Vagina (tissue), 2 donors: ENCODE measurements at regions not wholly inside any gene's neighbourhood (a gene's known extent, or its start where the extent isn't known, plus 50 kb on each side); places are given as distances from the start of the nearest gene placed in this dataset.

ENCODE experiments used
- POLR2A ChIP-seq, 2 donors: fragments of 450-650 bp; IDR thresholded peaks; one replicate each; pipeline ENCODE4 v1.6.1; 2017; ENCODE audit warnings: antibody characterized with exemption in 2 of 2, mild to moderate bottlenecking in 2 of 2, moderate library complexity in 2 of 2
- TF ChIP-seq, protein P1 (sequence below), 3 experiments: fragments of 450-650 bp in 2 of 3; fragments of 200-600 bp in 1 of 3; sonication (generic) in 1 of 3; IDR thresholded peaks; one replicate each; pipeline ENCODE4 v1.5.1; 2017 to 2019; ENCODE audit warnings: antibody characterized with exemption in 3 of 3, mild to moderate bottlenecking in 2 of 3, moderate library complexity in 2 of 3

DNA sequence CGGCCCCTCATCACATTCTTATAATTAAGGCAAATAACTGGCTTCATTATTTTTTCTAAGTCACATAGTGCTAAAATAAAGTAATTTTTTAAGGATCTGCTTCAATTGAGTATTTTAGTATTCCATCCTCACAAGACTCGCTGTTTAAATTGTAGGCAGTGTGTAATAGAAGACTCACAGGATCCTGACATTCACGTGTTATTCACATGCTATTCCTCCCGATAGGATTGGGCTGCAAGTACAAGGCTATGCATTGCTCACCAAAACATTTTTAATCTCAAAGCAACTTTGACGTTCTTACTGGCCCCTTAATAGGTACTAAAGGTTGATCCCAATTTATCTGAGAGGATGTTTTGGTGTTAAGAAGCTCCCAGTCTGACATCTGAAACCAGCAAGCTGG is 127.6 kb upstream of the L3MBTL4 start:
- no peak for TF ChIP-seq POLR2A (IDR thresholded peaks at IDR 0.05)
- TF ChIP-seq, protein P1, sequence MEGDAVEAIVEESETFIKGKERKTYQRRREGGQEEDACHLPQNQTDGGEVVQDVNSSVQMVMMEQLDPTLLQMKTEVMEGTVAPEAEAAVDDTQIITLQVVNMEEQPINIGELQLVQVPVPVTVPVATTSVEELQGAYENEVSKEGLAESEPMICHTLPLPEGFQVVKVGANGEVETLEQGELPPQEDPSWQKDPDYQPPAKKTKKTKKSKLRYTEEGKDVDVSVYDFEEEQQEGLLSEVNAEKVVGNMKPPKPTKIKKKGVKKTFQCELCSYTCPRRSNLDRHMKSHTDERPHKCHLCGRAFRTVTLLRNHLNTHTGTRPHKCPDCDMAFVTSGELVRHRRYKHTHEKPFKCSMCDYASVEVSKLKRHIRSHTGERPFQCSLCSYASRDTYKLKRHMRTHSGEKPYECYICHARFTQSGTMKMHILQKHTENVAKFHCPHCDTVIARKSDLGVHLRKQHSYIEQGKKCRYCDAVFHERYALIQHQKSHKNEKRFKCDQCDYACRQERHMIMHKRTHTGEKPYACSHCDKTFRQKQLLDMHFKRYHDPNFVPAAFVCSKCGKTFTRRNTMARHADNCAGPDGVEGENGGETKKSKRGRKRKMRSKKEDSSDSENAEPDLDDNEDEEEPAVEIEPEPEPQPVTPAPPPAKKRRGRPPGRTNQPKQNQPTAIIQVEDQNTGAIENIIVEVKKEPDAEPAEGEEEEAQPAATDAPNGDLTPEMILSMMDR (IDR thresholded peaks at IDR 0.05): no peak
